Testis (tissue), 2 donors: ENCODE measurements at regions not wholly inside any gene's neighbourhood (a gene's known extent, or its start where the extent isn't known, plus 50 kb on each side); places are given as distances from the start of the nearest gene placed in this dataset.

ENCODE experiments used
- POLR2A ChIP-seq: fragments of 450-650 bp; IDR thresholded peaks from one replicate; pipeline ENCODE4 v1.6.1; 2017; ENCODE audit warnings: antibody characterized with exemption, mild to moderate bottlenecking, moderate library complexity
- TF ChIP-seq, protein P1 (sequence below), 3 experiments: fragments of 450-650 bp in 2 of 3; fragments of 200-600 bp in 1 of 3; sonication (generic) in 1 of 3; IDR thresholded peaks; one replicate each; pipeline ENCODE4 v1.5.1; 2016 to 2019; ENCODE audit warnings: antibody characterized with exemption in 3 of 3, mild to moderate bottlenecking in 2 of 3, moderate library complexity in 1 of 3

DNA sequence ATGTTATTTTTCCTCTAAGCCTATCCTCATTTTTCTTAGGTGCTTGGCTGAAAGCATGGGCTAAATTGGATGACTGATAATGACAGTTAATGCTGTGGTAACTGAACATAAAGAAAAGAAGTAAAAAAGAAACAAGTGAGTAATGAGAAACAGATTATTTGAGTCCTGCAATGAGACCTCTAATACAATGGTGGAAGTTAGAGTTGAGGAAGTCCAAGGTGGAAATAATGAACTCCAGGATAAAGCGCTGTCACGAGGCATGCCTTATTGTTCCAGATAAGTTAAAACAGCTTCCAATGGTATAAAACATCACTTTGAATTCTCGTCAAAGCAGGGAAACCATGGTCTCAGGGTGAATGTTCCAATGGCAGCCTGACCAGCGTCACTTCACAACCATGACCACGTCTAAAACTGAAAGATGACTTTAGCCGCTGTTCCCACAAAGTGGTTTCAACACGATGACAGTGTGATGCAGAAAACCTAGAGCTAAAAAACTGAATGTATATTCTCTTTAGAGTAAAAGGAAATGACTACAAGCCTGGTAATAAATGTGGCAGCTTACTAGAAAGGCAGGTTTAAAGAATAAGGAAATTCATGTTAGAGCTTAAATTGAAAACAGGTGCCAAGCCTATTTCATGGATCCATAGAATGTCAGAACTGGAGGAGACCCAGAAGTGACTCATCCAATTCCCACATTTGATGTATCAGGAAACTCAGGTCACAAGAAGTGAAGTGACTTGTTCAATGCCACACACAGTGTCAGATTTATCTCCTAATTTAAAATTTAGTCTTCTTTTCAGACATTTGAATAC is 202.6 kb upstream of the GYPA start:
- TF ChIP-seq, protein P1, sequence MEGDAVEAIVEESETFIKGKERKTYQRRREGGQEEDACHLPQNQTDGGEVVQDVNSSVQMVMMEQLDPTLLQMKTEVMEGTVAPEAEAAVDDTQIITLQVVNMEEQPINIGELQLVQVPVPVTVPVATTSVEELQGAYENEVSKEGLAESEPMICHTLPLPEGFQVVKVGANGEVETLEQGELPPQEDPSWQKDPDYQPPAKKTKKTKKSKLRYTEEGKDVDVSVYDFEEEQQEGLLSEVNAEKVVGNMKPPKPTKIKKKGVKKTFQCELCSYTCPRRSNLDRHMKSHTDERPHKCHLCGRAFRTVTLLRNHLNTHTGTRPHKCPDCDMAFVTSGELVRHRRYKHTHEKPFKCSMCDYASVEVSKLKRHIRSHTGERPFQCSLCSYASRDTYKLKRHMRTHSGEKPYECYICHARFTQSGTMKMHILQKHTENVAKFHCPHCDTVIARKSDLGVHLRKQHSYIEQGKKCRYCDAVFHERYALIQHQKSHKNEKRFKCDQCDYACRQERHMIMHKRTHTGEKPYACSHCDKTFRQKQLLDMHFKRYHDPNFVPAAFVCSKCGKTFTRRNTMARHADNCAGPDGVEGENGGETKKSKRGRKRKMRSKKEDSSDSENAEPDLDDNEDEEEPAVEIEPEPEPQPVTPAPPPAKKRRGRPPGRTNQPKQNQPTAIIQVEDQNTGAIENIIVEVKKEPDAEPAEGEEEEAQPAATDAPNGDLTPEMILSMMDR (IDR thresholded peaks at IDR 0.05) = no peak
- TF ChIP-seq POLR2A = no peak
